Keratinocyte (primary cell): ENCODE measurements at regions not wholly inside any gene's neighbourhood (a gene's known extent, or its start where the extent isn't known, plus 50 kb on each side); places are given as distances from the start of the nearest gene placed in this dataset.

ENCODE experiments used
- DNase-seq: peaks from one replicate; pipeline ENCODE4 v3.0.0-alpha.2; 2011; ENCODE audit warnings: low read depth, missing footprints, low spot score
- FAIRE-seq: peaks from 2 replicates; lab custom pipeline; 2011; peaks lifted over from hg19 to GRCh38; lab: Jason Lieb, UNC
- H2AFZ ChIP-seq: 2 replicates; pipeline ENCODE4 v1.6.0; 2012; ENCODE audit warnings: low read length, control low read depth, inconsistent platforms; ENCODE audit not compliant: control insufficient read depth
- H3K27ac ChIP-seq: 2 replicates; pipeline ENCODE4 v1.5.1; 2011; ENCODE audit warnings: low read length; ENCODE audit not compliant: control insufficient read depth, insufficient read depth
- H3K27me3 ChIP-seq: 3 replicates; pipeline ENCODE4 v1.6.0; 2011; ENCODE audit warnings: low read length; ENCODE audit not compliant: control insufficient read depth, insufficient read depth; ENCODE audit errors: extremely low read depth
- H3K36me3 ChIP-seq, 2 experiments: 2 replicates in 1 of 2; 3 replicates in 1 of 2; pipeline ENCODE4 v1.5.1; 2011; ENCODE audit warnings: low read length in 2 of 2, mild to moderate bottlenecking in 1 of 2; ENCODE audit not compliant: control insufficient read depth in 2 of 2, insufficient read depth in 2 of 2; ENCODE audit errors: extremely low read depth in 1 of 2
- H3K4me1 ChIP-seq: 3 replicates; pipeline ENCODE4 v1.5.1; 2011; ENCODE audit warnings: low read length; ENCODE audit not compliant: control insufficient read depth, insufficient read depth; ENCODE audit errors: extremely low read depth
- H3K4me2 ChIP-seq: 3 replicates; pipeline ENCODE4 v1.6.0; 2011; ENCODE audit warnings: low read depth, low read length; ENCODE audit not compliant: control insufficient read depth, insufficient read depth; ENCODE audit errors: extremely low read depth
- H3K4me3 ChIP-seq, 3 experiments: fragments of 200-600 bp in 1 of 3; sonication (generic) in 1 of 3; 2 replicates in 2 of 3; 3 replicates in 1 of 3; pipeline ENCODE4 v1.5.1; 2011 to 2016; ENCODE audit warnings: low read length in 3 of 3, mild to moderate bottlenecking in 3 of 3, control low read depth in 2 of 3, inconsistent platforms in 1 of 3, low read depth in 1 of 3, mixed read lengths in 1 of 3, mixed run types in 1 of 3, moderate library complexity in 1 of 3; ENCODE audit not compliant: control insufficient read depth in 2 of 3, insufficient read depth in 2 of 3; ENCODE audit errors: extremely low read depth in 1 of 3
- H3K79me2 ChIP-seq: 2 replicates; pipeline ENCODE4 v1.6.0; 2012; ENCODE audit warnings: low read length; ENCODE audit not compliant: control insufficient read depth, insufficient read depth
- H3K9ac ChIP-seq: 3 replicates; pipeline ENCODE4 v1.6.0; 2011; ENCODE audit warnings: low read length; ENCODE audit not compliant: control insufficient read depth, insufficient read depth; ENCODE audit errors: extremely low read depth
- H3K9me1 ChIP-seq: 3 replicates; pipeline ENCODE4 v1.6.0; 2011; ENCODE audit warnings: low read length; ENCODE audit not compliant: control insufficient read depth, insufficient read depth; ENCODE audit errors: extremely low read depth
- H3K9me3 ChIP-seq: 2 replicates; pipeline ENCODE4 v1.5.1; 2012; ENCODE audit warnings: low read depth, low read length; ENCODE audit not compliant: control insufficient read depth
- H4K20me1 ChIP-seq: 3 replicates; pipeline ENCODE4 v1.6.0; 2011; ENCODE audit warnings: low read length; ENCODE audit not compliant: control insufficient read depth, insufficient read depth; ENCODE audit errors: extremely low read depth
- CTCF ChIP-seq, 3 experiments: IDR thresholded peaks in 1 of 3; conservative IDR thresholded peaks in 1 of 3; optimal IDR thresholded peaks in 1 of 3; 2 replicates in 2 of 3; 3 replicates in 1 of 3; pipeline versions ENCODE3 to v1.5.1; 2011; ENCODE audit warnings: low read length in 3 of 3, mild to moderate bottlenecking in 3 of 3, moderate library complexity in 2 of 3, control low read depth in 1 of 3, inconsistent platforms in 1 of 3; ENCODE audit not compliant: insufficient read depth in 2 of 3; ENCODE audit errors: extremely low read depth in 1 of 3
- EZH2 ChIP-seq: IDR thresholded peaks from one replicate; pipeline ENCODE4 v1.6.1; 2012; ENCODE audit warnings: inconsistent platforms, mild to moderate bottlenecking, low read length, moderate library complexity
- dilution Hi-C: fragments of 300-500 bp; cut with MboI; formaldehyde crosslinking; loops from one replicate; pipeline ENCODE4 v1.7.0; 2020; ENCODE audit warnings: low sequenced_read_pairs; ENCODE audit not compliant: extremely low pct_ligation_motif_present

GRCh38 chr18:27780061-27780745, 396.7 kb downstream of the CDH2 start:
- H2AFZ ChIP-seq, result no peak overlapping the region
- H3K4me2 ChIP-seq, result no peak overlapping the region
- dilution Hi-C loops, result no loop called here
- no peak overlapping the region for H3K9ac ChIP-seq
- H4K20me1 ChIP-seq, result no peaks in the 10 kb centered on the region
- FAIRE-seq, result no peak
- no peaks in the 10 kb centered on the region for H3K79me2 ChIP-seq
- no peak overlapping the region for H3K27ac ChIP-seq
- no peak overlapping the region for H3K4me3 ChIP-seq
- no peaks in the 10 kb centered on the region for H3K27me3 ChIP-seq
- H3K9me1 ChIP-seq, result no peaks in the 10 kb centered on the region
- H3K36me3 ChIP-seq, result no peaks in the 10 kb centered on the region
- no peaks in the 10 kb centered on the region for H3K4me1 ChIP-seq
- DNase-seq, result no peak
- TF ChIP-seq CTCF (optimal IDR thresholded peaks at IDR 0.05 in 1 of 3, IDR thresholded peaks at IDR 0.05 in 1 of 3, conservative IDR thresholded peaks at IDR 0.05 in 1 of 3; ENCODE audit: extremely low read depth in 1 of 3, insufficient read depth in 2 of 3, low read length in 3 of 3), result no peak
- no peak for TF ChIP-seq EZH2
- no peaks in the 10 kb centered on the region for H3K9me3 ChIP-seq

GRCh38 chr18:27778925-27779324, 398.0 kb downstream of the CDH2 start:
- Histone ChIP-seq H3K79me2 (no peaks in the 10 kb centered on the region), H3K4me1 (no peaks in the 10 kb centered on the region), H2AFZ (no peak overlapping the region), H3K4me2 (no peak overlapping the region), H3K9ac (no peak overlapping the region), H3K9me1 (no peaks in the 10 kb centered on the region), H3K36me3 (no peaks in the 10 kb centered on the region), H4K20me1 (no peaks in the 10 kb centered on the region), H3K9me3 (no peaks in the 10 kb centered on the region), H3K27ac (no peak overlapping the region), H3K27me3 (no peaks in the 10 kb centered on the region), H3K4me3 (no peak overlapping the region)
- FAIRE-seq (no peak), DNase-seq (no peak)
- dilution Hi-C loops, result no loop called here
- TF ChIP-seq EZH2 (no peak), CTCF (optimal IDR thresholded peaks at IDR 0.05 in 1 of 3, IDR thresholded peaks at IDR 0.05 in 1 of 3, conservative IDR thresholded peaks at IDR 0.05 in 1 of 3; ENCODE audit: extremely low read depth in 1 of 3, insufficient read depth in 2 of 3, low read length in 3 of 3) (no peak)
